CD14-positive monocyte (primary cell): ENCODE measurements at regions not wholly inside any gene's neighbourhood (a gene's known extent, or its start where the extent isn't known, plus 50 kb on each side); places are given as distances from the start of the nearest gene placed in this dataset.

ENCODE experiments used
- DNase-seq, 3 donors: peaks; one replicate each; pipeline ENCODE4 v3.0.0-alpha.2; 2011 to 2022
- H2AFZ ChIP-seq: 2 replicates; pipeline ENCODE4 v1.6.0; 2012; ENCODE audit warnings: mild to moderate bottlenecking, low read depth, low read length, inconsistent platforms; ENCODE audit not compliant: insufficient read depth, poor library complexity, severe bottlenecking
- H3K27ac ChIP-seq, 2 donors: 1 replicate in 1 of 2; 2 replicates in 1 of 2; pipeline ENCODE4 v1.5.1; 2012 to 2013; ENCODE audit warnings: low read length in 2 of 2, control low read depth in 1 of 2, inconsistent platforms in 1 of 2, low read depth in 1 of 2, mild to moderate bottlenecking in 1 of 2
- H3K27me3 ChIP-seq, 2 donors: one replicate each; pipeline versions ENCODE4 v1.6.0 to v1.6.1; 2011 to 2013; ENCODE audit warnings: low read length in 2 of 2; ENCODE audit not compliant: control insufficient read depth in 2 of 2, insufficient read depth in 2 of 2
- H3K36me3 ChIP-seq, 2 donors: replicated peaks in 1 of 2; 1 replicate in 1 of 2; 2 replicates in 1 of 2; pipeline versions ENCODE4 v1.5.1 to v1.6.1; 2012 to 2013; ENCODE audit warnings: low read length in 2 of 2, control low read depth in 1 of 2, inconsistent platforms in 1 of 2, mild to moderate bottlenecking in 1 of 2; ENCODE audit not compliant: insufficient read depth in 2 of 2, control insufficient read depth in 1 of 2
- H3K4me1 ChIP-seq, 2 donors: 1 replicate in 1 of 2; 2 replicates in 1 of 2; pipeline versions ENCODE4 v1.5.1 to v1.6.1; 2012 to 2013; ENCODE audit warnings: low read length in 2 of 2, control low read depth in 1 of 2, inconsistent platforms in 1 of 2, mild to moderate bottlenecking in 1 of 2, moderate library complexity in 1 of 2; ENCODE audit not compliant: insufficient read depth in 2 of 2, control insufficient read depth in 1 of 2
- H3K4me2 ChIP-seq: replicated peaks from 2 replicates; pipeline ENCODE3; 2012; ENCODE audit warnings: low read length, moderate library complexity, mild to moderate bottlenecking; ENCODE audit not compliant: poor library complexity, severe bottlenecking; ENCODE audit errors: extremely low read depth
- H3K4me3 ChIP-seq, 3 experiments: fragments of 200-600 bp in 1 of 3; sonication (generic) in 1 of 3; replicated peaks in 1 of 3; 1 replicate in 2 of 3; 2 replicates in 1 of 3; pipeline ENCODE4 v1.5.1; 2011 to 2013; ENCODE audit warnings: low read length in 3 of 3, mild to moderate bottlenecking in 3 of 3, control low read depth in 2 of 3, low read depth in 2 of 3, inconsistent platforms in 1 of 3, moderate library complexity in 1 of 3
- H3K79me2 ChIP-seq: 2 replicates; pipeline ENCODE4 v1.6.0; 2012; ENCODE audit warnings: mild to moderate bottlenecking, control low read depth, inconsistent platforms, low read length, moderate library complexity; ENCODE audit not compliant: insufficient read depth
- H3K9ac ChIP-seq: 2 replicates; pipeline ENCODE4 v1.6.0; 2017; ENCODE audit warnings: low read length, mild to moderate bottlenecking; ENCODE audit not compliant: insufficient read depth, poor library complexity, severe bottlenecking
- H3K9me3 ChIP-seq, 2 donors: replicated peaks in 1 of 2; 1 replicate in 1 of 2; 2 replicates in 1 of 2; pipeline versions ENCODE4 v1.5.1 to v1.6.1; 2012 to 2013; ENCODE audit warnings: low read length in 2 of 2, control low read depth in 1 of 2; ENCODE audit not compliant: control insufficient read depth in 1 of 2, insufficient read depth in 1 of 2
- H4K20me1 ChIP-seq: 2 replicates; pipeline ENCODE4 v1.6.0; 2012; ENCODE audit warnings: mild to moderate bottlenecking, low read length, control low read depth, moderate library complexity; ENCODE audit not compliant: insufficient read depth
- H3K27ac Mint-ChIP-seq, 7 donors: one replicate each; pipeline ENCODE4 v1.8.0; 2020; ENCODE audit warnings: mild to moderate bottlenecking in 7 of 7, mixed read lengths in 7 of 7, moderate library complexity in 6 of 7, inconsistent platforms in 2 of 7
- H3K27me3 Mint-ChIP-seq, 3 donors: one replicate each; pipeline ENCODE4 v1.8.0; 2021 to 2022; ENCODE audit warnings: low read depth in 3 of 3, mild to moderate bottlenecking in 3 of 3, mixed read lengths in 3 of 3, moderate library complexity in 3 of 3, inconsistent platforms in 1 of 3
- H3K36me3 Mint-ChIP-seq, 2 donors: one replicate each; pipeline ENCODE4 v1.8.0; 2020; ENCODE audit warnings: mixed read lengths in 2 of 2, inconsistent platforms in 1 of 2, mild to moderate bottlenecking in 1 of 2
- H3K4me1 Mint-ChIP-seq: one replicate; pipeline ENCODE4 v1.8.0; 2020; ENCODE audit warnings: mild to moderate bottlenecking, mixed read lengths
- H3K4me3 Mint-ChIP-seq, 2 donors: one replicate each; pipeline ENCODE4 v1.8.0; 2020; ENCODE audit warnings: mild to moderate bottlenecking in 2 of 2, mixed read lengths in 2 of 2, moderate library complexity in 1 of 2
- H3K9me3 Mint-ChIP-seq, 7 donors: one replicate each; pipeline ENCODE4 v1.8.0; 2020 to 2022; ENCODE audit warnings: mixed read lengths in 7 of 7, mild to moderate bottlenecking in 6 of 7, moderate library complexity in 6 of 7, inconsistent platforms in 2 of 7
- CTCF ChIP-seq: fragments of 200-600 bp; IDR thresholded peaks from one replicate; pipeline ENCODE4 v1.8.0; 2022; ENCODE audit warnings: antibody characterized with exemption, mild to moderate bottlenecking
- WGBS: methylation state at CpG from one replicate; pipeline ENCODE4 v1.1.5; 2013; ENCODE audit warnings: missing lambda C conversion rate; ENCODE audit not compliant: insufficient coverage; 5-methylcytosine and 5-hydroxymethylcytosine counted together
- intact Hi-C, 2 donors: fragments of 100-400 bp; cut with micrococcal nuclease; formaldehyde crosslinking; loops; one replicate each; pipeline versions ENCODE4 v1.15.0 to v1.15.1; 2023

- Mint-ChIP-seq H3K4me1 (peaks cover 9% of the 10 kb centered on the region), H3K27me3 (peaks cover 0 to 3% (median 2%) of the 10 kb centered on the region in 3 donors), H3K27ac (peak overlapping the region in 3 of 7 donors; percentile 55 to 96 (median 93)), H3K9me3 (peaks cover 13 to 32% (median 16%) of the 10 kb centered on the region in 7 donors), H3K4me3 (peak overlapping the region in 1 of 2 donors; percentile 44), H3K36me3 (no peaks in the 10 kb centered on the region)
- Histone ChIP-seq H3K4me3 (no peak overlapping the region), H3K79me2 (no peaks in the 10 kb centered on the region), H3K4me2 (no peak overlapping the region), H3K9me3 (peaks cover 6 to 19% of the 10 kb centered on the region in 2 donors), H3K36me3 (no peaks in the 10 kb centered on the region), H3K27me3 (no peaks in the 10 kb centered on the region), H3K9ac (no peak overlapping the region), H4K20me1 (no peaks in the 10 kb centered on the region), H3K4me1 (peaks cover 5 to 9% of the 10 kb centered on the region in 2 donors), H3K27ac (no peak overlapping the region), H2AFZ (no peak overlapping the region)
- DNase-seq, result peak; percentile 15 to 51 (median 33)
- no peak for TF ChIP-seq CTCF
- intact Hi-C loops, result no loop called here
- 0% methylated on average over 2 of the region's 11 CpGs for WGBS
These were observed 313.1 kb downstream of the SKIDA1 start for GRCh38 chr10:21212348-21212747.

- Mint-ChIP-seq H3K9me3 (peaks cover 10 to 28% (median 17%) of the 10 kb centered on the region in 7 donors), H3K27ac (peak overlapping the region in 2 of 7 donors; percentile 95 to 96), H3K4me3 (no peak overlapping the region), H3K36me3 (no peaks in the 10 kb centered on the region), H3K27me3 (peaks cover 0 to 4% (median 1%) of the 10 kb centered on the region in 3 donors), H3K4me1 (peaks cover 9% of the 10 kb centered on the region)
- no peak overlapping the region for H2AFZ ChIP-seq
- H3K79me2 ChIP-seq, result no peaks in the 10 kb centered on the region
- no peak overlapping the region for H3K4me3 ChIP-seq
- no peak overlapping the region for H3K27ac ChIP-seq
- H4K20me1 ChIP-seq, result no peaks in the 10 kb centered on the region
- DNase-seq, result no peak
- H3K9me3 ChIP-seq, result peaks cover 10 to 17% of the 10 kb centered on the region in 2 donors
- TF ChIP-seq CTCF, result no peak
- no peaks in the 10 kb centered on the region for H3K36me3 ChIP-seq
- intact Hi-C loops, result no loop called here
- WGBS, result 64% methylated on average over 4 of the region's 4 CpGs
- H3K9ac ChIP-seq, result no peak overlapping the region
- no peaks in the 10 kb centered on the region for H3K27me3 ChIP-seq
- H3K4me1 ChIP-seq, result peaks cover 5 to 9% of the 10 kb centered on the region in 2 donors
- H3K4me2 ChIP-seq, result no peak overlapping the region
These were observed 312.4 kb upstream of the NEBL start for GRCh38 chr10:21209495-21209894.
